A549 (cell line): ENCODE measurements at regions not wholly inside any gene's neighbourhood (a gene's known extent, or its start where the extent isn't known, plus 50 kb on each side); places are given as distances from the start of the nearest gene placed in this dataset.

Source experiments
- ATAC-seq, 2 experiments: fragments of 200-7000 bp in 1 of 2; fragments of >200 bp in 1 of 2; cut with Nextera tagmentation in 1 of 2; cut with Tn5 transposase in 1 of 2; 3 replicates each; pipeline versions ENCODE4 v1.8.0 to v1.9.1; 2018 to 2020; ENCODE audit warnings: mild to moderate bottlenecking in 1 of 2, moderate library complexity in 1 of 2
- CTCF ChIA-PET: fragments of 300-600 bp; sonication (Branson Sonifier 250); formaldehyde crosslinking; extraction: SDS; loops from one replicate; lab custom pipeline; 2021; ENCODE audit warnings: antibody characterized with exemption, inconsistent platforms; lab: Yijun Ruan, JAX
- POLR2A ChIA-PET: fragments of 350-600 bp; formaldehyde crosslinking; extraction: SDS; loops from one replicate; lab custom pipeline; 2021; ENCODE audit warnings: antibody characterized with exemption, inconsistent platforms; lab: Yijun Ruan, JAX
- DNase-seq, 2 experiments: peaks; one replicate each; pipeline versions ENCODE4 v3.0.0 to v3.0.0-alpha.2; 2011 to 2016; ENCODE audit warnings: low read depth in 1 of 2, low spot score in 1 of 2
- FAIRE-seq: peaks from 2 replicates; lab custom pipeline; 2011; peaks lifted over from hg19 to GRCh38; lab: Jason Lieb, UNC
- H3K27ac ChIP-seq, 2 experiments: fragments of >200 bp; sonication (Bioruptor Twin); formaldehyde crosslinking; 3 replicates each; pipeline ENCODE4 v1.5.1; 2016 to 2017
- H3K4me1 ChIP-seq: fragments of >200 bp; sonication (Bioruptor Twin); formaldehyde crosslinking; 3 replicates; pipeline ENCODE4 v1.6.1; 2016
- H3K4me2 ChIP-seq: fragments of >200 bp; sonication (Bioruptor Twin); formaldehyde crosslinking; 3 replicates; pipeline ENCODE4 v1.6.1; 2016
- H3K4me3 ChIP-seq: fragments of >200 bp; sonication (Bioruptor Twin); formaldehyde crosslinking; 3 replicates; pipeline ENCODE4 v1.5.1; 2016
- H3K9me3 ChIP-seq: fragments of >200 bp; sonication (Bioruptor Twin); formaldehyde crosslinking; 3 replicates; pipeline ENCODE4 v1.6.1; 2016
- ATOH8 ChIP-seq: fragments of 250-450 bp; sonication (Bioruptor Pico); IDR thresholded peaks from 2 replicates; pipeline ENCODE4 v1.5.0; 2020; ENCODE audit warnings: low read depth, mild to moderate bottlenecking, moderate library complexity
- BHLHE40 ChIP-seq: IDR thresholded peaks from 2 replicates; pipeline ENCODE4 v1.6.1; 2012; ENCODE audit warnings: low read depth, low read length, inconsistent platforms
- CBX2 ChIP-seq: fragments of 200-600 bp; sonication (generic); IDR thresholded peaks from 2 replicates; pipeline ENCODE4 v1.6.1; 2016; ENCODE audit warnings: low read depth, mild to moderate bottlenecking, borderline replicate concordance
- CEBPB ChIP-seq, 2 experiments: fragments of >200 bp in 1 of 2; sonication (Bioruptor Twin) in 1 of 2; formaldehyde crosslinking in 1 of 2; IDR thresholded peaks; 2 replicates each; pipeline ENCODE4 v1.6.1; 2012 to 2016
- CTCF ChIP-seq: fragments of >200 bp; sonication (Bioruptor Twin); formaldehyde crosslinking; IDR thresholded peaks from 3 replicates; pipeline ENCODE4 v1.5.1; 2016
- ELK1 ChIP-seq: fragments of 150-350 bp; IDR thresholded peaks from 2 replicates; pipeline ENCODE4 v1.6.1; 2014; ENCODE audit warnings: low read depth, mild to moderate bottlenecking, low read length
- FOSL2 ChIP-seq, 2 experiments: fragments of 450-650 bp in 1 of 2; fragments of >200 bp in 1 of 2; sonication (Bioruptor Twin) in 1 of 2; formaldehyde crosslinking; IDR thresholded peaks; 2 replicates each; pipeline versions ENCODE4 v1.5.0 to v1.6.1; 2016 to 2020; ENCODE audit warnings: mild to moderate bottlenecking in 1 of 2, moderate library complexity in 1 of 2
- HMGXB4 ChIP-seq: fragments of 250-450 bp; sonication (Bioruptor Pico); IDR thresholded peaks from 2 replicates; pipeline ENCODE4 v1.5.0; 2021; ENCODE audit warnings: mild to moderate bottlenecking, moderate library complexity, borderline replicate concordance
- HOXA7 ChIP-seq: fragments of 250-450 bp; sonication (Bioruptor Pico); IDR thresholded peaks from 2 replicates; pipeline ENCODE4 v1.5.0; 2020; ENCODE audit warnings: mild to moderate bottlenecking, moderate library complexity
- JUNB ChIP-seq: fragments of >200 bp; sonication (Bioruptor Twin); formaldehyde crosslinking; IDR thresholded peaks from 2 replicates; pipeline ENCODE4 v1.6.1; 2016
- KDM5A ChIP-seq: fragments of 200-600 bp; sonication (generic); IDR thresholded peaks from 2 replicates; pipeline ENCODE4 v1.6.1; 2016; ENCODE audit warnings: antibody characterized with exemption, mild to moderate bottlenecking
- MAX ChIP-seq: IDR thresholded peaks from 2 replicates; pipeline ENCODE4 v1.6.1; 2012
- NPAS2 ChIP-seq: fragments of 250-450 bp; sonication (Bioruptor Pico); IDR thresholded peaks from 2 replicates; pipeline ENCODE4 v1.8.0; 2022; ENCODE audit warnings: mild to moderate bottlenecking, moderate library complexity, borderline replicate concordance
- REST ChIP-seq: fragments of 200-600 bp; sonication (generic); IDR thresholded peaks from 2 replicates; pipeline ENCODE4 v1.6.1; 2016; ENCODE audit warnings: antibody characterized with exemption, mild to moderate bottlenecking, moderate library complexity
- SMC3 ChIP-seq: fragments of >200 bp; sonication (Bioruptor Twin); formaldehyde crosslinking; IDR thresholded peaks from 3 replicates; pipeline ENCODE4 v1.6.1; 2018; ENCODE audit warnings: inconsistent platforms
- TFCP2L1 ChIP-seq: fragments of 250-450 bp; sonication (Bioruptor Pico); IDR thresholded peaks from 2 replicates; pipeline ENCODE4 v1.5.0; 2021; ENCODE audit warnings: mild to moderate bottlenecking
- USF2 ChIP-seq: fragments of 450-650 bp; IDR thresholded peaks from 2 replicates; pipeline ENCODE4 v1.6.1; 2014; ENCODE audit warnings: antibody characterized with exemption
- ZNF302 ChIP-seq: fragments of 250-450 bp; sonication (Bioruptor Pico); IDR thresholded peaks from 2 replicates; pipeline ENCODE4 v1.9.0; 2021; ENCODE audit warnings: inconsistent platforms, mild to moderate bottlenecking, moderate library complexity
- ZSCAN20 ChIP-seq: fragments of 250-450 bp; sonication (Bioruptor Pico); IDR thresholded peaks from 2 replicates; pipeline ENCODE4 v1.8.0; 2022; ENCODE audit warnings: mild to moderate bottlenecking, moderate library complexity
- WGBS: methylation state at CpG from one replicate; pipeline ENCODE4 v1.1.6; 2017; ENCODE audit errors: missing lambda C conversion rate; 5-methylcytosine and 5-hydroxymethylcytosine counted together

GRCh38 chr6:14396392-14396791 is 278.8 kb downstream of the CD83 start:
- CTCF ChIA-PET = no interaction called here
- POLR2A ChIA-PET = no interaction called here
- FAIRE-seq = no peak
- 83% methylated on average over 4 of the region's 4 CpGs for WGBS
- DNase-seq = no peak
- Histone ChIP-seq H3K4me3 (no peak overlapping the region), H3K4me2 (no peak overlapping the region), H3K9me3 (no peaks in the 10 kb centered on the region), H3K27ac (no peak overlapping the region), H3K4me1 (no peaks in the 10 kb centered on the region)
- ATAC-seq = no peak
- TF ChIP-seq KDM5A (no peak), NPAS2 (CRISPR knock-in tag) (no peak), ZSCAN20 (CRISPR knock-in tag) (no peak), SMC3 (no peak), ZNF302 (CRISPR knock-in tag) (no peak), FOSL2 (IDR thresholded peaks at IDR 0.05) (no peak), FOSL2 (CRISPR knock-in tag; IDR thresholded peaks at IDR 0.05) (no peak), HMGXB4 (CRISPR knock-in tag) (no peak), USF2 (no peak), ATOH8 (CRISPR knock-in tag) (no peak), ELK1 (no peak), MAX (no peak), HOXA7 (no peak), TFCP2L1 (CRISPR knock-in tag) (no peak), REST (no peak), JUNB (no peak), BHLHE40 (no peak), CTCF (no peak), CEBPB (IDR thresholded peaks at IDR 0.05) (no peak), CBX2 (no peak)
